ENCODE measurements at regions not wholly inside any gene's neighbourhood (a gene's known extent, or its start where the extent isn't known, plus 50 kb on each side); places are given as distances from the start of the nearest gene placed in this dataset.

GRCh38 chrX:142819461-142819860 lies 206.3 kb upstream of the SPANXN4 start (continued):
- no peak for TF ChIP-seq MGA (IDR thresholded peaks at IDR 0.05)
- no peak for TF ChIP-seq HMG20A (CRISPR knock-in tag; conservative IDR thresholded peaks at IDR 0.05)
- no peak for TF ChIP-seq XRCC5 (IDR thresholded peaks at IDR 0.05; ENCODE audit: low read depth, low read length)
- TF ChIP-seq TEAD4 (IDR thresholded peaks at IDR 0.05; ENCODE audit: low read length) = no peak
- no peak for TF ChIP-seq TEAD4 (CRISPR knock-in tag; IDR thresholded peaks at IDR 0.05; ENCODE audit: borderline replicate concordance)
- TF ChIP-seq THRB (CRISPR knock-in tag; conservative IDR thresholded peaks at IDR 0.05) = no peak

Measured in K562 (cell line).